ENCODE measurements at regions not wholly inside any gene's neighbourhood (a gene's known extent, or its start where the extent isn't known, plus 50 kb on each side); places are given as distances from the start of the nearest gene placed in this dataset.

- H3K4me3 ChIP-seq (ENCODE audit: low read depth, low read length), result no peak overlapping the region
- DNase-seq (ENCODE audit: low read depth), result peak; percentile 27
- TF ChIP-seq, protein P1, sequence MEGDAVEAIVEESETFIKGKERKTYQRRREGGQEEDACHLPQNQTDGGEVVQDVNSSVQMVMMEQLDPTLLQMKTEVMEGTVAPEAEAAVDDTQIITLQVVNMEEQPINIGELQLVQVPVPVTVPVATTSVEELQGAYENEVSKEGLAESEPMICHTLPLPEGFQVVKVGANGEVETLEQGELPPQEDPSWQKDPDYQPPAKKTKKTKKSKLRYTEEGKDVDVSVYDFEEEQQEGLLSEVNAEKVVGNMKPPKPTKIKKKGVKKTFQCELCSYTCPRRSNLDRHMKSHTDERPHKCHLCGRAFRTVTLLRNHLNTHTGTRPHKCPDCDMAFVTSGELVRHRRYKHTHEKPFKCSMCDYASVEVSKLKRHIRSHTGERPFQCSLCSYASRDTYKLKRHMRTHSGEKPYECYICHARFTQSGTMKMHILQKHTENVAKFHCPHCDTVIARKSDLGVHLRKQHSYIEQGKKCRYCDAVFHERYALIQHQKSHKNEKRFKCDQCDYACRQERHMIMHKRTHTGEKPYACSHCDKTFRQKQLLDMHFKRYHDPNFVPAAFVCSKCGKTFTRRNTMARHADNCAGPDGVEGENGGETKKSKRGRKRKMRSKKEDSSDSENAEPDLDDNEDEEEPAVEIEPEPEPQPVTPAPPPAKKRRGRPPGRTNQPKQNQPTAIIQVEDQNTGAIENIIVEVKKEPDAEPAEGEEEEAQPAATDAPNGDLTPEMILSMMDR (IDR thresholded peaks at IDR 0.05; ENCODE audit: insufficient read depth, low read depth, low read length), result no peak
Measured at GRCh38 chr22:22076932-22077703, 94.5 kb upstream of the TOP3B start.

DNA sequence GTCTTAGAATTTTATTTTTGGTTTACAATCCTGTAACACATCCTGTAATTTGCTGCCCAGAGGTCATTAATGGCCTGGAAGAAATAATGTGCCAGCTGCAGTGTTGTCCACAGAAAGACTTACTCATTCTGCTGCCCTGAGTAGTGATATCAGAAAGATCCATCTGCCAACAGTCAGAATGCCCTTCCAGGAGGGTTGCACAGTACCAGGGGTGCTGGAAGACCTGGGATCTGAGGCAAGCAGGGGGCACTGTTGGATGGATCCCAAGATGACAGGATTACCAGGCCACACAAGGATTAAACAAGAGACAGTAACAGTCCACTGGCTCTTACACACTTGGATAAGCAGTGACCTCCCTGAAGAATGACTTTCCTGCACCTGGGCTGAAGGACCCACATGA is 93.8 kb upstream of the TOP3B start:
- TF ChIP-seq, protein P1 (IDR thresholded peaks at IDR 0.05; ENCODE audit: insufficient read depth, low read depth, low read length), result no peak
- no peak for DNase-seq (ENCODE audit: low read depth)
- no peak overlapping the region for H3K4me3 ChIP-seq (ENCODE audit: low read depth, low read length)

GRCh38 chr22:22075382-22076163 is 93.0 kb upstream of the TOP3B start:
- no peak overlapping the region for H3K4me3 ChIP-seq (ENCODE audit: low read depth, low read length)
- TF ChIP-seq, protein P1 (IDR thresholded peaks at IDR 0.05; ENCODE audit: insufficient read depth, low read depth, low read length), result no peak
- no peak for DNase-seq (ENCODE audit: low read depth)

DNA sequence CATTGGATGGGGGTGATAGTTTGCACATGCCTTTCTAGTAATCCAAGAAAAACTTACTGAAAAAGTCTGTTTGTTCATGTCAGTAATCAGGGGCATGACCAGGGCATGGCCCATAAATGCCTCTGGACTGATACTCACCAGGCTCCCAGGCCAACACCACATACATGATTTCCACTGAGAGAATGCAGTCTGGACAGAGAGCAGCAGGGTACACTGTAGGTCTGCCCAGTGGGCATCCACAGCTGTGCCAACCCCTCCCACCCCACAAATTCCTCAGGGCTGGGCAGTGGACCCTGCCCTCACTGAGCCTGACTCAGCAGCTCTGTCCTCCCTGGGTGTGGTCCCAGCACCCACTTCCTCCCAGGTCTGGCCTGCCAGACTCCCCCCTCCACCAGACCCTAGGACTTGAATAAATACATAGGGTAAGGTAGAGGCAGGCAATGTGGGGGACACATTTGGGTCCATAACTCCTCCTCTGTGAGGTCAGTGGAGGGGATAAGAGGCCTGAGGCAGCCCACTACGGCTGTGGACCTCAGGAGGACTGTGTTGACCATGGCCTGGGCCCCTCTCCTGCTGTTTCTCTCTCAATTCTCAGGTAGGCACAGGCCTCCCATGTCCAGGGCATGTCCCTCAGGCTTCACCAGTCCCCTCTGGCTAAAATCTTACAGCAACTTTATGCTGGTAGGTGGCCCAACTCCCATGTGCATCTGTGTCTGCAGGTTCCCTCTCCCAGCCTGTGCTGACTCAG is 92.2 kb upstream of the TOP3B start:
- TF ChIP-seq, protein P1 (IDR thresholded peaks at IDR 0.05; ENCODE audit: insufficient read depth, low read depth, low read length), result no peak
- DNase-seq (ENCODE audit: low read depth), result peak; percentile 10
- no peak overlapping the region for H3K4me3 ChIP-seq (ENCODE audit: low read depth, low read length)

DNA sequence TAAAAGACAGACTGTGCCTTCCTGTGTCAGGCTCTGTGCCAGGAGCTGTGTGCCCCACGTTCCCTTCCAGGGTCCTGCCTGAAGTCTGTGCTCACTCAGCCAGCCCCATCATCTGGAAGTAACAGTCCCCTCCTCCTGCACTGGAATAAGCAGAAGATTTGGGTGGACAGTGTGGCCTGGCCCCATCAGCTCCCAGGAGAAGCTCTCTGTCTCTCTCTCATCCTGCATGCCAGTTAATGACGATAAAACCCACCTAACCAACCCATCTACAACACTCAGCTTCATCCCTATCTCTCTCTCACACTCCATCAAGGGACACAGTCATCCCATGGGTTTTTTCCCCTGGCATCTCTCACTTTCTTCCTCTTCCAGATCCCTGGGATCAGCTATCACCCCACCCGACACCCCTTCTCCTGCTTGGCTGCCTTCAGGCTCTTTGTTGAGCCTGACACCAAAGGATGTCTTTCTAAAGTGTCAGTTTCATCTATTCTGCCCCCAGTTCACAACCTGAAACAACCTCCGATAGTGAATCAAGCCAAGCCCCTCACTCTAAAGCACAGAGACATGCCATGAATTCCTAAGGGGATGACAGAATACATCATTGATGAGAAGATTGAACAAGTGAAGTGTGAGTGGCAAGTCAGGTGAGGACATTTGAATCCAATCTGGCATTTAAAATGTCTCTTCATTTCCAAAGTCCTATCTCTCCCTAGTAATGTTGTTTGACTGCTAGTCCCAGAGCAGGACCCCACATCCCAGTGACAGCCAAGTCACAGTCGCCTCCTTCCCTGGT is 91.4 kb upstream of the TOP3B start:
- no peak overlapping the region for H3K4me3 ChIP-seq (ENCODE audit: low read depth, low read length)
- DNase-seq (ENCODE audit: low read depth), result no peak
- TF ChIP-seq, protein P1 (IDR thresholded peaks at IDR 0.05; ENCODE audit: insufficient read depth, low read depth, low read length), result no peak

Data from fibroblast of villous mesenchyme (primary cell).